RWPE1 (cell line): ENCODE measurements at regions not wholly inside any gene's neighbourhood (a gene's known extent, or its start where the extent isn't known, plus 50 kb on each side); places are given as distances from the start of the nearest gene placed in this dataset.

ENCODE experiments used
- CTCF ChIA-PET: fragments of 350-600 bp; sonication (Branson Sonifier 250); formaldehyde crosslinking; extraction: SDS; loops from one replicate; lab custom pipeline; 2021; lab: Yijun Ruan, JAX
- POLR2A ChIA-PET: fragments of 400-600 bp; formaldehyde crosslinking; extraction: SDS; loops from one replicate; lab custom pipeline; 2020; ENCODE audit warnings: antibody characterized with exemption; ENCODE audit not compliant: low non-redundant PET; lab: Yijun Ruan, JAX
- DNase-seq: peaks from one replicate; pipeline ENCODE4 v3.0.0; 2012; ENCODE audit warnings: low spot score
- H3K27ac ChIP-seq: fragments of 450-650 bp; 2 replicates; pipeline ENCODE4 v1.5.1; 2017
- CTCF ChIP-seq: fragments of 450-650 bp; conservative IDR thresholded peaks from 2 replicates; pipeline ENCODE4 v1.5.1; 2017; ENCODE audit warnings: low read depth, mild to moderate bottlenecking

GRCh38 chr14:99078426-99078825 lies 193.6 kb downstream of the BCL11B start:
- POLR2A ChIA-PET, result no interaction called here

GRCh38 chr14:99079061-99079727 lies 192.8 kb downstream of the BCL11B start:
- H3K27ac ChIP-seq, result no peak overlapping the region
- DNase-seq, result no peak
- no peak for TF ChIP-seq CTCF
- POLR2A ChIA-PET, result no interaction called here
- CTCF ChIA-PET, result no interaction called here

More at GRCh38 chr14:99078426-99078825, 193.6 kb downstream of the BCL11B start:
- CTCF ChIA-PET, result no interaction called here
- H3K27ac ChIP-seq, result no peak overlapping the region
- TF ChIP-seq CTCF, result no peak
- no peak for DNase-seq

- no peak for DNase-seq
- ChIA-PET CTCF (no interaction called here), POLR2A (no interaction called here)
- H3K27ac ChIP-seq, result no peak overlapping the region
- no peak for TF ChIP-seq CTCF
Measured at GRCh38 chr14:99080306-99080705, 191.7 kb downstream of the BCL11B start.

- no peak for TF ChIP-seq CTCF
- ChIA-PET POLR2A (no interaction called here), CTCF (no interaction called here)
- no peak overlapping the region for H3K27ac ChIP-seq
- no peak for DNase-seq
Measured at GRCh38 chr14:99081156-99081765, 190.7 kb downstream of the BCL11B start.

GRCh38 chr14:99081880-99082279 lies 190.1 kb downstream of the BCL11B start:
- no peak overlapping the region for H3K27ac ChIP-seq
- ChIA-PET CTCF (no interaction called here), POLR2A (no interaction called here)
- TF ChIP-seq CTCF, result no peak
- DNase-seq, result no peak

GRCh38 chr14:99093532-99094517 lies 178.2 kb downstream of the BCL11B start:
- DNase-seq, result no peak
- POLR2A ChIA-PET, result no interaction called here
- CTCF ChIA-PET, result interaction anchor here (0.6 kb wide), 1 partner anchor 18 kb away, joined by 3 read pairs; no protein-coding TSS in a partner anchor
- no peak for TF ChIP-seq CTCF
- peak overlapping the region; percentile 66 for H3K27ac ChIP-seq
